ENCODE measurements at regions not wholly inside any gene's neighbourhood (a gene's known extent, or its start where the extent isn't known, plus 50 kb on each side); places are given as distances from the start of the nearest gene placed in this dataset.
"Not testable (repeated sequence)": the region's sequence is repeated elsewhere in the genome, so short reads cannot be mapped to it uniquely, and the experiment has no call there.

DNA sequence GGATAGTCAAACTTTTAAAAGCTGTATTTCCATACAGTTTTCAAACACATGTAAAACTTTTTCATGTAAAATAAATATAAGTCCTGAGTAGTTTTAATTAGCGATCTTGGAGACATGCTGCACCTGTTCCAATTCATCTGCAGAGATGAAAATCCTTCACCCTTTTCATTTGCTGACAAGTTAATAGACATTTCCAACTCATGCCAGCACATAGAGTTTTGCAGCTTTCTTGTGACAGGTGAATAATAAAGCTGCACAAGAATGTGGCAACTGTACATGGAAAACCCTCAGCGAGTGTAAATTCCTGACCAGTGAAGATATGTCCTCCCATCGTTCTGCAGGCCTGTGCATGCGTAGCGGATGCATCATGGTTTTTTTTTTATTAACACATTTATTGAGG is 771.4 kb downstream of the TDRD15 start:
- TF ChIP-seq, protein P1, sequence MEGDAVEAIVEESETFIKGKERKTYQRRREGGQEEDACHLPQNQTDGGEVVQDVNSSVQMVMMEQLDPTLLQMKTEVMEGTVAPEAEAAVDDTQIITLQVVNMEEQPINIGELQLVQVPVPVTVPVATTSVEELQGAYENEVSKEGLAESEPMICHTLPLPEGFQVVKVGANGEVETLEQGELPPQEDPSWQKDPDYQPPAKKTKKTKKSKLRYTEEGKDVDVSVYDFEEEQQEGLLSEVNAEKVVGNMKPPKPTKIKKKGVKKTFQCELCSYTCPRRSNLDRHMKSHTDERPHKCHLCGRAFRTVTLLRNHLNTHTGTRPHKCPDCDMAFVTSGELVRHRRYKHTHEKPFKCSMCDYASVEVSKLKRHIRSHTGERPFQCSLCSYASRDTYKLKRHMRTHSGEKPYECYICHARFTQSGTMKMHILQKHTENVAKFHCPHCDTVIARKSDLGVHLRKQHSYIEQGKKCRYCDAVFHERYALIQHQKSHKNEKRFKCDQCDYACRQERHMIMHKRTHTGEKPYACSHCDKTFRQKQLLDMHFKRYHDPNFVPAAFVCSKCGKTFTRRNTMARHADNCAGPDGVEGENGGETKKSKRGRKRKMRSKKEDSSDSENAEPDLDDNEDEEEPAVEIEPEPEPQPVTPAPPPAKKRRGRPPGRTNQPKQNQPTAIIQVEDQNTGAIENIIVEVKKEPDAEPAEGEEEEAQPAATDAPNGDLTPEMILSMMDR (IDR thresholded peaks at IDR 0.05; ENCODE audit: insufficient read depth, low read length, poor library complexity, severe bottlenecking) = no peak
- H3K36me3 ChIP-seq (ENCODE audit: control insufficient read depth, insufficient read depth, low read length) = no peaks in the 10 kb centered on the region
- no peak overlapping the region for H3K4me3 ChIP-seq (ENCODE audit: low read depth, low read length)
- no peak for DNase-seq (ENCODE audit: low read depth)
- H3K27me3 ChIP-seq (ENCODE audit: control insufficient read depth, insufficient read depth, low read length) = no peaks in the 10 kb centered on the region

DNA sequence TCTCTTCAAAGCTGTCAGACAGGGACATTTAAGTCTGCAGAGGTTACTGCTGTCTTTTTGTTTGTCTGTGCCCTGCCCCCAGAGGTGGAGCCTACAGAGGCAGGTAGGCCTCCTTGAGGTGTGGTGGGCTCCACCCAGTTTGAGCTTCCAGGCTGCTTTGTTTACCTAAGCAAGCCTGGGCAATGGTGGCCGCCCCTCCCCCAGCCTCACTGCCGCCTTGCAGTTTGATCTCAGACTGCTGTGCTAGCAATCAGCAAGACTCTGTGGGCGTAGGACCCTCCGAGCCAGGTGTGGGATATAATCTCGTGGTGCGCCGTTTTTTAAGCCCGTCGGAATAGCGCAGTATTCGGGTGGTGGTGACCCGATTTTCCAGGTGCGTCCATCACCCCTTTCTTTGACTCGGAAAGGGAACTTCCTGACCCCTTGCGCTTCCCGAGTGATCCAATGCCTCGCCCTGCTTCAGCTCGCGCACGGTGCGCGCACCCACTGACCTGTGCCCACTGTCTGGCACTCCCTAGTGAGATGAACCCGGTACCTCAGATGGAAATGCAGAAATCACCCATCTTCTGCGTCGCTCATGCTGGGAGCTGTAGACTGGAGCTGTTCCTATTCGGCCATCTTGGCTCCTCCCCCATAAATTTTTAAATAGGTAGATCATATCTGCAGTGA is 785.1 kb downstream of the TDRD15 start:
- DNase-seq (ENCODE audit: low read depth); H3K36me3 ChIP-seq (ENCODE audit: control insufficient read depth, insufficient read depth, low read length); H3K27me3 ChIP-seq (ENCODE audit: control insufficient read depth, insufficient read depth, low read length); H3K4me3 ChIP-seq (ENCODE audit: low read depth, low read length): not testable (repeated sequence)

DNA sequence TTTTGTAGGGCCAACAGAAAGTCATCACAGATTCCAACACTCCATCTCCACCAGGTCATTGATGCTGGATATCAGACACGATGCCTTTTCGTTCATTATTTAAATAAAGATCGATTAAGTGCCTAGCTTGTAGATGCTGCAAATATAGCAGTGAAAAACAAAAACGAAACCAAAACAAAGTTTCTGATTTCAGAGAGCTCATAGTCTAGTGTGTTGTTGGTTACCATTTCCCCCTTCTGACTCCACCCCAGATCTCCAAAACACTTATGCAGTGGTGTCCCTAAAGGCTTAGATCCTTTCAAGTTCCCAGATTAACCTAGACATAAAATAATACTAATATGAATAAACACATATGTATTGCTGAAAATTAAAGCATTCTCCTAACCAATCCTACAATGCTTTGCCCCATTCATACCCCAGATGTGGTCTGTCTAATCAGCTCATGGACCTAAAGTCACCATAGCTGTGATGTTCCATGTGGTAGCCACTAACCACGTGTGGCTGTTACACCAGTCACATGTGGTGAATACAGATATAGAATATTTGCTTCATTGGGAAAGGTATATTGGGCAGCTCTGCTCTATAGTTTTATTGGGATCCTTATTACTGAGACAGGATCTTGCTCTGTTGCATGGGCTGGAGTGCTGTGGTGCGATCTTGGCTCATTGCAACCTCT is 787.2 kb downstream of the TDRD15 start:
- no peak for DNase-seq (ENCODE audit: low read depth)
- TF ChIP-seq, protein P1 (IDR thresholded peaks at IDR 0.05; ENCODE audit: insufficient read depth, low read length, poor library complexity, severe bottlenecking) = no peak
- no peaks in the 10 kb centered on the region for H3K36me3 ChIP-seq (ENCODE audit: control insufficient read depth, insufficient read depth, low read length)
- no peaks in the 10 kb centered on the region for H3K27me3 ChIP-seq (ENCODE audit: control insufficient read depth, insufficient read depth, low read length)
- no peak overlapping the region for H3K4me3 ChIP-seq (ENCODE audit: low read depth, low read length)

DNA sequence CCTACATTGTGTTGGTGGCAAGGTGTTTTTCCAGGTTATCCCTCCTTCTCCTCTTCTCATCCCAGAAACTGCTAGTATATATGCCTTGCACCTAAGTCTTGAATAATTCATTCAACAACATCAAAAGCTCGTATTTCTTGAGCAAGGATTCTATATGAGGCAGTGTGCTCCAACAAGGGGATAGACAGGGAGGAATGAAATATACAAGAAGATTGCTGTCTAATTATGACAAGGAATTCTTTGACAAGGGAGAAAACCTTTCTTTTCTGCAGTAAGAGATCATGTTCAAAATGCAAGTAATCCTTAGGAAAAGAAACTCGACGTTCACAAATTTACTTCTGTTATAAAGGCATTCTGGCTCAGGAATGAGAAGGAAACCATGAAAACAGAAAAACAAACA is 788.6 kb downstream of the TDRD15 start:
- no peaks in the 10 kb centered on the region for H3K27me3 ChIP-seq (ENCODE audit: control insufficient read depth, insufficient read depth, low read length)
- TF ChIP-seq, protein P1 (IDR thresholded peaks at IDR 0.05; ENCODE audit: insufficient read depth, low read length, poor library complexity, severe bottlenecking) = no peak
- no peak overlapping the region for H3K4me3 ChIP-seq (ENCODE audit: low read depth, low read length)
- DNase-seq (ENCODE audit: low read depth) = no peak
- no peaks in the 10 kb centered on the region for H3K36me3 ChIP-seq (ENCODE audit: control insufficient read depth, insufficient read depth, low read length)

DNA sequence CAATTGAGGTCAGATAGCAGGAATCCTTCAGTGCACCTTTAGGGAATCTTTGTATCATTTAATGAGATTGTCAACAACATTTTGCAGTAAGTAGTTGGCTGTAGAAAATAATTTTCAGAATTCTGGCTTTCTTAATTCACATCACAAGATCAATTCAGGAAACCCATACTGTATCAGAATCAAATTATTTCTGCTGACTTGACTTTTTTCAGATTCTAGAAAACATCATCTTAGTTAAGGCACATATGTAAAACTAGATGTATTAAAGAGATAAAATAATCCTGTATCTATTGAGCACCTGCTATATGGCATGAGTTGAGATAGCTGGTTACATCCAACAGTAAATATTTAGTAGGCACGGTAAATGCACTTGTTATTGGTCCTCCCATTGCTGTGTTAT is 791.4 kb downstream of the TDRD15 start:
- Histone ChIP-seq H3K27me3 (ENCODE audit: control insufficient read depth, insufficient read depth, low read length) (no peaks in the 10 kb centered on the region), H3K4me3 (ENCODE audit: low read depth, low read length) (no peak overlapping the region), H3K36me3 (ENCODE audit: control insufficient read depth, insufficient read depth, low read length) (no peaks in the 10 kb centered on the region)
- no peak for DNase-seq (ENCODE audit: low read depth)
- TF ChIP-seq, protein P1 (IDR thresholded peaks at IDR 0.05; ENCODE audit: insufficient read depth, low read length, poor library complexity, severe bottlenecking) = no peak

DNA sequence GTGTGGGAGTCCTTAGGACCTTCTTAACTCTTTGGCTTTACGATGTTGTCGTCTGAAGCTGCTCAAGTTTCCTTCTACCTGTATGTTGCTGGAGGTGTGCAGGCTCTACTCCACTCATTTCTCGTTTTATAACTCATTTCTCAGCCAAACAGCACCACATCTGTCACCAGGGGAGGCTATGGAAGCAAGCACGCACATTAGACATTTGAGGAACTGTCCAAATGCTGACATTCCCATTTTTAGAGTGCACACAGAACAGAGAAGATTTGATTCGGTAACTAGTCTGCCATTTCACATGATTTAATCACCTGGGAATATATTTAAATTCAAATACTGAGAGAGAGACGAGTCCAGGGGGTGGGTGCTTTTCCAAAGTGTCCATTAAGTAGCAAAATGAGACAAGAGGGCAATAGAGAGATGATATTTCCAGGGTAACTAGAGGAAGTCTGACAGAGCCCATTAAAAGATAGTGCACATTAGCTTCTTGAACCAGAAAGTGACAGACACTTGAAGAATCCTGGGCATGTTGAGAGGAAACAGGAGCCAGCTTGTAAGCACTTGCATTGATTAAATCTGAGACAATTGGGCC is 793.3 kb downstream of the TDRD15 start:
- no peaks in the 10 kb centered on the region for H3K27me3 ChIP-seq (ENCODE audit: control insufficient read depth, insufficient read depth, low read length)
- DNase-seq (ENCODE audit: low read depth) = no peak
- TF ChIP-seq, protein P1 (IDR thresholded peaks at IDR 0.05; ENCODE audit: insufficient read depth, low read length, poor library complexity, severe bottlenecking) = peak; percentile 13
- no peaks in the 10 kb centered on the region for H3K36me3 ChIP-seq (ENCODE audit: control insufficient read depth, insufficient read depth, low read length)
- no peak overlapping the region for H3K4me3 ChIP-seq (ENCODE audit: low read depth, low read length)

Measured in kidney epithelial cell (primary cell).